ENCODE measurements at regions not wholly inside any gene's neighbourhood (a gene's known extent, or its start where the extent isn't known, plus 50 kb on each side); places are given as distances from the start of the nearest gene placed in this dataset.

DNA sequence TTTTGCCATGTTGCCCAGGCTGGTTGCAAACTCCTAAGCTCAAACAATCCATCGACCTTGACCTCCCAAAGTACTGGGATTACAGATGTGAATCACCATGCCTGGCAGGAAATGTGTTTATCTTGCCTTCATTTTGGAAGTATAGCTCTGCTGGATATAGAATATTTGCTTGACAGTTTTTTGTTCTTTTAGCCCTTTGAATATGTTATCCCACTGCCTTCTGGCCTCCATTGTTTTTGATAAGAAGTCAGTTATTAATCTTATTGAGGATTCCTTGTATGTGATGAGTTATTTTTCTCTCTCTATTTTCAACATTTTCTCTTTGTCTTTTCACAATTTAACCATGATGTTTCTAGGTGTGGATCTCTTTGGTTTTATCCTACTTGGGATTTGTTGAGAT lies 112.9 kb upstream of the RAB3GAP2 start:
- Histone ChIP-seq H2AFZ (ENCODE audit: low read depth, low read length) (no peak overlapping the region), H3K79me2 (ENCODE audit: insufficient read depth, low read length) (no peaks in the 10 kb centered on the region), H3K9me3 (ENCODE audit: insufficient read depth, low read length, severe bottlenecking) (no peaks in the 10 kb centered on the region), H3K36me3 (ENCODE audit: insufficient read depth, low read length) (no peaks in the 10 kb centered on the region), H3K27ac (ENCODE audit: low read length) (no peak overlapping the region), H3K27me3 (ENCODE audit: insufficient read depth, low read length, poor library complexity) (no peaks in the 10 kb centered on the region), H3K4me1 (ENCODE audit: insufficient read depth, low read length) (no peaks in the 10 kb centered on the region), H3K9ac (ENCODE audit: low read depth, low read length) (no peak overlapping the region), H3K4me3 (ENCODE audit: low read depth in 1 of 2, low read length in 2 of 2) (no peak overlapping the region; a peak in 1 of 4 replicates), H3K4me2 (ENCODE audit: insufficient read depth, low read length) (no peak overlapping the region), H4K20me1 (ENCODE audit: insufficient read depth, low read length) (no peaks in the 10 kb centered on the region)
- ATAC-seq (ENCODE audit: insufficient read depth, low read depth) (no peak), DNase-seq (no peak)
- TF ChIP-seq, protein P1, sequence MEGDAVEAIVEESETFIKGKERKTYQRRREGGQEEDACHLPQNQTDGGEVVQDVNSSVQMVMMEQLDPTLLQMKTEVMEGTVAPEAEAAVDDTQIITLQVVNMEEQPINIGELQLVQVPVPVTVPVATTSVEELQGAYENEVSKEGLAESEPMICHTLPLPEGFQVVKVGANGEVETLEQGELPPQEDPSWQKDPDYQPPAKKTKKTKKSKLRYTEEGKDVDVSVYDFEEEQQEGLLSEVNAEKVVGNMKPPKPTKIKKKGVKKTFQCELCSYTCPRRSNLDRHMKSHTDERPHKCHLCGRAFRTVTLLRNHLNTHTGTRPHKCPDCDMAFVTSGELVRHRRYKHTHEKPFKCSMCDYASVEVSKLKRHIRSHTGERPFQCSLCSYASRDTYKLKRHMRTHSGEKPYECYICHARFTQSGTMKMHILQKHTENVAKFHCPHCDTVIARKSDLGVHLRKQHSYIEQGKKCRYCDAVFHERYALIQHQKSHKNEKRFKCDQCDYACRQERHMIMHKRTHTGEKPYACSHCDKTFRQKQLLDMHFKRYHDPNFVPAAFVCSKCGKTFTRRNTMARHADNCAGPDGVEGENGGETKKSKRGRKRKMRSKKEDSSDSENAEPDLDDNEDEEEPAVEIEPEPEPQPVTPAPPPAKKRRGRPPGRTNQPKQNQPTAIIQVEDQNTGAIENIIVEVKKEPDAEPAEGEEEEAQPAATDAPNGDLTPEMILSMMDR (IDR thresholded peaks at IDR 0.05; ENCODE audit: borderline replicate concordance, extremely low read depth, low read length, poor library complexity, severe bottlenecking): no peak
- no peak for TF ChIP-seq EZH2 (IDR thresholded peaks at IDR 0.05; ENCODE audit: borderline replicate concordance, low read depth, low read length, severe bottlenecking)

DNA sequence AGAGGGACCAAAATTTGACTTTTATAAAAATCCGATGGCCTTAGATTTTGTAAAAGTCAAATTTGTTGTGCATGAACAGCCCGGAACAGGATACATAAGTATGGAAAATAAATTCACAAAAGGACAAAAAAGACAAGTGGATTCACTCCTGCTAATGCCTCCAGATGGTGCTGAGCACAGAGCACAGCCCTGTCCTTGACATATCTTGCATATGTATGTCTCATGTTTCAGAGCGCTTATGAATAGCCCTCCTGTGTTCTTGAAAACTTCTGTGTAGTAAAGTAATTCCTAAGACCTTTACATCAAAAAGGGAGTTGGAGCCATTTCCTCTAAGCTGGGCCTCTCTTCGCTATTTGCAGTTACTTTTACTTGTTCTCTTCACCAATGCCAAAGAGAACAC lies 110.7 kb upstream of the RAB3GAP2 start:
- no peak overlapping the region for H2AFZ ChIP-seq (ENCODE audit: low read depth, low read length)
- no peaks in the 10 kb centered on the region for H3K27me3 ChIP-seq (ENCODE audit: insufficient read depth, low read length, poor library complexity)
- no peak for TF ChIP-seq EZH2 (IDR thresholded peaks at IDR 0.05; ENCODE audit: borderline replicate concordance, low read depth, low read length, severe bottlenecking)
- TF ChIP-seq, protein P1 (IDR thresholded peaks at IDR 0.05; ENCODE audit: borderline replicate concordance, extremely low read depth, low read length, poor library complexity, severe bottlenecking): no peak
- no peaks in the 10 kb centered on the region for H3K4me1 ChIP-seq (ENCODE audit: insufficient read depth, low read length)
- H3K27ac ChIP-seq (ENCODE audit: low read length): no peak overlapping the region
- no peak overlapping the region for H3K4me3 ChIP-seq (ENCODE audit: low read depth in 1 of 2, low read length in 2 of 2)
- H3K9me3 ChIP-seq (ENCODE audit: insufficient read depth, low read length, severe bottlenecking): no peaks in the 10 kb centered on the region
- H3K79me2 ChIP-seq (ENCODE audit: insufficient read depth, low read length): no peaks in the 10 kb centered on the region
- no peaks in the 10 kb centered on the region for H3K36me3 ChIP-seq (ENCODE audit: insufficient read depth, low read length)
- H3K4me2 ChIP-seq (ENCODE audit: insufficient read depth, low read length): no peak overlapping the region
- H3K9ac ChIP-seq (ENCODE audit: low read depth, low read length): no peak overlapping the region
- ATAC-seq (ENCODE audit: insufficient read depth, low read depth): no peak
- no peak for DNase-seq
- no peaks in the 10 kb centered on the region for H4K20me1 ChIP-seq (ENCODE audit: insufficient read depth, low read length)

DNA sequence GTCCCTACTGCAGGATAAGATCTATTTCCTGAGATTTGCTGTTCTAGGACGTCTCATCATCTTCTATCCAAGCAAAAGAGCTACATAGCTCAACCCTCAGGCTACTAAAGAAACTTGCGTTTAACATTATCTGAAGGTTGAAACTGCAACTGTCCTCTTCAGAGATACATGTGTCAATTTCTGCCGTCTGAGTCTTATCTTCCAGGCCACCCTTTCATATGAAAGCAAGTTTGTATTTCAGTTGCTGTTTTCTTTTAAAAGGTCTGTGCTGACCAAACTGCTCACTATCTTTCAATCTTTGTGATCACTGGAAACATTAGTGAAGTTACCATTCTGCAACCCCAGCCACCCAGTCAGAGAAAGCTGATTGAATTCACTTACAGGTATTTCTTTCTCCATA lies 108.6 kb upstream of the RAB3GAP2 start:
- Histone ChIP-seq H3K27me3 (ENCODE audit: insufficient read depth, low read length, poor library complexity) (no peaks in the 10 kb centered on the region), H3K36me3 (ENCODE audit: insufficient read depth, low read length) (no peaks in the 10 kb centered on the region), H3K79me2 (ENCODE audit: insufficient read depth, low read length) (no peaks in the 10 kb centered on the region), H3K4me3 (ENCODE audit: low read depth in 1 of 2, low read length in 2 of 2) (no peak overlapping the region), H4K20me1 (ENCODE audit: insufficient read depth, low read length) (no peaks in the 10 kb centered on the region), H3K4me2 (ENCODE audit: insufficient read depth, low read length) (no peak overlapping the region), H2AFZ (ENCODE audit: low read depth, low read length) (no peak overlapping the region), H3K27ac (ENCODE audit: low read length) (no peak overlapping the region), H3K4me1 (ENCODE audit: insufficient read depth, low read length) (no peaks in the 10 kb centered on the region), H3K9me3 (ENCODE audit: insufficient read depth, low read length, severe bottlenecking) (no peaks in the 10 kb centered on the region), H3K9ac (ENCODE audit: low read depth, low read length) (no peak overlapping the region)
- DNase-seq (no peak), ATAC-seq (ENCODE audit: insufficient read depth, low read depth) (no peak)
- no peak for TF ChIP-seq EZH2 (IDR thresholded peaks at IDR 0.05; ENCODE audit: borderline replicate concordance, low read depth, low read length, severe bottlenecking)
- TF ChIP-seq, protein P1 (IDR thresholded peaks at IDR 0.05; ENCODE audit: borderline replicate concordance, extremely low read depth, low read length, poor library complexity, severe bottlenecking): no peak
